Activated CD4-positive, alpha-beta T cell treated with anti-CD3 and anti-CD28 coated beads, Interleukin-2, Interleukin-6, amounts not matched to agents 100 ng/mL and 50 ng/mL, durations not matched to agents 16 hours and 8 hours (primary cell): ENCODE measurements at regions not wholly inside any gene's neighbourhood (a gene's known extent, or its start where the extent isn't known, plus 50 kb on each side); places are given as distances from the start of the nearest gene placed in this dataset.
"Not testable (repeated sequence)": the region's sequence is repeated elsewhere in the genome, so short reads cannot be mapped to it uniquely, and the experiment has no call there.

Experiments used
- DNase-seq: peaks from one replicate; pipeline ENCODE4 v3.0.0-alpha.2; 2020

DNA sequence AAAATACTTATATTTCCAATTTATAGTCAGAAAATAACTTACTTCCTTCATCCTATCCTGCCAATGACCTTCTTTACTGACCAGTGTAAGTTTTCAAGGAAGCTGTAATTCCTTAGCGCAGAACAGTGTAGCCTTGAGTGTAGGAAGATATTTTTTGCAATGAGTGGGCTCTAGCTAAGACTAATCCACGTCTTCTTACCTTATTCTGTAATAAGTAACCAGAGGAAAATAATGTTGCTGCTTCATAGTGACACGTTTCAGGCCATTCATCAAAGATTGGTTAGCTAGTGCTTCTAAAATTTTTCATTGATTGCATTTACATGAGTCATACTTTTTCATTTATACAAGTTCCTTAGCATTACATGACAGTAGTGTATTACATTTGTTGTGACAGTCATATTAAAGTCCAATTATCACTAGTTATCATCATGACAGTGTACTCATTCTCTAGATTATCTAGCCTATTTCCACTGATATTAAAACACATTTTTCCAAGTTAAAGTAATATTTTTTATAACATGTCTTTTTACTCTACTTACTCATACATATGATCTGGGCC, 403.8 kb upstream of the EPHA3 start:
- no peak for DNase-seq

- DNase-seq: no peak
These were observed 403.1 kb upstream of the EPHA3 start for GRCh38 chr3:88704338-88704737.

DNA sequence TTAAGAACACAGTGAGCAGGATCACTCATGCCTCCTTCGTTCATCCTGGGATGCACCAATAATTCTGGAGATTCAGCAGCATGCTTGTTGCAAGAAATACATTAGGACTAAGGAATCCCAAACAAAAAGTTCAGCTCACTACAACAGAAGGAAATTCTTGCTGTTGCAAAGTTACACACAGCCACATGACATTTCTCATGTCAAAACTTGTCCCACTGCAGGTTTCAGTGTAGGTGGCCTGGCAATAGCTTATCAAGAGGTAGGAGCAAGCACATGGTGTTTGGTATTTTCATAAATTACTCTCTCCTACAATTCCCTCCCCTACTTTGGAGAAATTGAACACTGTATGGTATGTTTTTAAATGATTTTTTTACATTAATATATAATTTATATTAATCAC, 399.6 kb upstream of the EPHA3 start:
- no peak for DNase-seq

DNA sequence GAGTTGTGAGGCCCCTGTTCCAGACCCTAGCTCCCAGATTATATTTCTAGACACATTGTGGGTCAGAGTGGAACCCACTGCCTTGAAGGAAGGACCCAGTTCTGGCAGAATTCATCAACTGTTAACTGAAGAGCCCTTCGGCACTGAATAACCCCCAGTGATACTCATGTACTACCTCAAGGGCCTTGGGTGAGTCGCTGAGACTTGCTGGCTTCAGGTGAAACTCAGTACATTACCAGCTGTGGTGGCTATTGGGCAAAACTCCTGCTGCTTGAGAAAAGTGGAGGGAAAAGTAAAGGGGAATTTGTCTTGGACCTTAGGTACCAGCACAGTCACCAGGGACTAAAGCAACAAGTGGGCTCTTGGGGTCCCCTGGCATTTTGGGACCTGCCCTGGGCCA, 394.9 kb upstream of the EPHA3 start:
- DNase-seq: no peak

GRCh38 chr3:88713233-88713691, 394.2 kb upstream of the EPHA3 start:
- DNase-seq: no peak

DNA sequence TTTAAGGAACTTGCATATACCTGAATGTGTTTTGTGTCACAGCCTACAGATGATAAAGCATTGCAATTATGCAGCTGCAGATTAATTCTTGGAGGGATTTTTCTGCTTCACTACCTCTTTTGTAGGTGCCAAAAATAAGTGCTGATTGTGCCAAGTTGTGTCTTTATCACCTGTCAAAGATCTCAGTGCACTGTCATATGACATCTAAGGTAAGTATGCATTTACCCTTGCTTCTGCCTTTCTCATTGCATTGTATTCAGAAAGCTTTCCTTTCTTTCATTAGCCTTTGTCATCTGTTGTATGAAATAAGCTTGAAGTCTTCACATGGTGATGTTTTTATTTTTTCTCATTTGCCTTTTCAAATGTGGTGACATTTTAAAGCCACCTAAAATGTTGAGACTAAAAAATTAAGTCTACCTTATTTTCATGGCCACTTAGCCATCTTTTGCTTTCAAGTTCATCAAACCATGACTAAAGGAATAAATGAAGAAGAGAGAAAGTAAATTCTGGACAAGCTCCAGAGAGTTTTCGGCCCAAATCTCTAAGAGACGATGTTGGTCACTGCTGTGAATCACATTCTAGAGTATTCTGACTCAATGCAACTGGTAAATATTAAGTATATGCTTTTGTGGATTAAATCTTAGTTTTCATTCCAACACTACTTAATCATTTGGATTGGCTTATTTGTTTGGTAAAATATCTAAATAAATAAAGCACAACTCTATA, 381.8 kb upstream of the EPHA3 start:
- no peak for DNase-seq

GRCh38 chr3:88732186-88732585, 375.2 kb upstream of the EPHA3 start:
- DNase-seq: no peak

- DNase-seq: no peak
These were observed 365.3 kb upstream of the EPHA3 start for GRCh38 chr3:88742106-88742505.

DNA sequence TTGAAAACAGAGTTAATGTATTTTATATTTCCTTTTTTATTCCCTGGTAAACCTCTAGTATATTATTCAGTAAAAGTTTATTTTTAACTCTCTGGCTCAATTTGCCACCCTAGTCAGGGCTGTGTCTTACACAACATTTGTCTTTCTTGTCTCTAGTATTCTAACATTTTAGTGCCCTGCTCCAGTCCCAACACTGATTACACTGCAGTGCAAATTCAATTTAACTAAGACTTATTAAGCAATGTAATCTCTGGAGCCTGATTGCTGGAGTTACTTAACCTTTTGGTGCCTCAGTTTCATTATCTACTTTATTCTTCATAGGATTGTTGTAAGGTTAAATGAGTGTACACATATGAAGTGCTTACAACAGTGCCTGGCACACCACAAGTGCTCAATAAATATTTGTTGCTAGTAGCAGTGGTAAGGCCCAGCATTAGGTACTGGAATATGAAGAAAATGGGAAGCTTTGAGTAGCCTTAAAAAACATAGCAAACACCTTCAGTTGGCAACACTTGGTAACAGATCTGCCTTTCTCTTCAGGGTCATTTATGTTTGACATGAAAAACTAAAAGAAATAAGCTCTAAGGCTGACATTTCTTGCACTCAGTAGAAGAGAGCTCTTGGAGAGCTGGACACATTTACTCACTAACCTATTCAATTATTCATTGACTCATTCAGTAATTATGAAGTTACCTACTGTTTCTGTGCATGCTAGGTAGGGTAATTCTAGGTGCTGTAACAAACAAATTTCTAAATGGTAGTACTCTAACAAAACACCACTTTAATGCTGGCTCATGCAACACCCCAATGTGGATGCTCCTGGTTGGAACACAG, 364.5 kb upstream of the EPHA3 start:
- DNase-seq: no peak

DNA sequence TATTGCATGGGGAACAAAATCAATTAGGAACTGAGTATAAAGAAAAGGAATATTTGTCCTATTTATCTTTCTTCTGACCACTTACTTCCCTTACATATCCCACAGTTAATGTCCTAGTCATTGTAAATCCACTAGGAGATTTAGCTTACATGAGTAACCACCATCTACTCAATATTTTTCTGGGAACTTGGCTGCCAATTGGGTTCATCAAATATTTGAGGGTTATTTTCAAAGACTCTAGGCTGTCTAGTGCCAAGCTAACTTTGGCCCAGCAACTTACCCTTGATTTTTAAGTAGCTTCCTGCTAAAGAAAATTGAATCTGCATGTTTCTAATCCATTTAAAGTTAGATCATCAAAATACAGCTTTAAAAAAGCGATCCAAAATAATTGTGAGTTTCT, 362.5 kb upstream of the EPHA3 start:
- no peak for DNase-seq

GRCh38 chr3:88747145-88747544, 360.3 kb upstream of the EPHA3 start:
- DNase-seq: not testable (repeated sequence)

DNA sequence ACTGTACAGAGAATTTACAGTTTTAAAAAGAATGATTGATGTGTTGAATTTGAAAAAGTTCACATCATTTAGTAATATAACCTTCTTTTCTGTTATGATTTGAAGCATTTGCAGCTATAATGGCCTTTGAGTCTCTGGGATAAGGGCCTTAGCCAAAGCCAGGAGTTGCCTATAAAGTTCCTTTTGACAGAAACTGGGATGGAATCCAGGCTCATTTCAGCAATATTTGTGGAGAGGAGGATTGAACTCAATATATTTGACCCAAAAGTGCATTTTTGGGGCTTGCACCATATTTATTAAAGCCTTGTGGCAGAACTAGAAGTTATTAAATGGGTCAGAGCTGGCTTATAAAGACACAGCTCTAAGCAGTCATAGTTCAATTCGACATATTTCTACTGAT, 348.7 kb upstream of the EPHA3 start:
- no peak for DNase-seq

- DNase-seq: no peak
These were observed 339.7 kb upstream of the EPHA3 start for GRCh38 chr3:88767746-88768145.

GRCh38 chr3:88773766-88774165, 333.7 kb upstream of the EPHA3 start:
- DNase-seq: no peak

GRCh38 chr3:88775026-88775690, 332.3 kb upstream of the EPHA3 start:
- no peak for DNase-seq

GRCh38 chr3:88779482-88779881, 327.9 kb upstream of the EPHA3 start:
- no peak for DNase-seq

- DNase-seq: no peak
These were observed 322.5 kb upstream of the EPHA3 start for GRCh38 chr3:88784925-88785324.

GRCh38 chr3:88785841-88786240, 321.6 kb upstream of the EPHA3 start:
- DNase-seq: no peak

DNA sequence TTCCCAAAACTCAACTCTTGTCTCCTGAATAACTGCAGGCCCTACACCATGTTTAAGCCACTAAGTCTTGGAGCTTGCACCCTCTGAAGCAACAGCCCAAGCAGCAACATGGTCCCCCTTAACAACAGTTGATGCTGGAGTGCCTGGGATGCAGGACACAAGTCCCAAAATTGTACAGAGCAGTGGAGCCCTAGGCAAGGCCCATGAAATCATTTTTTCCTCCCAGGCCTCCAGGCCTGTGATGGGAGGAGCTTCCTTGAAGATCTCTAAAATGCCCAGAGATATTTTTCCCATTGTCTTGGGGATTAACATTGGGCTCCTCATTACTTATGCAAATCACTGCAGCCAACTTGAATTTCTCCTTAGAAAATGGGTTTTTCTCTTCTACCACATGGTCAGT, 311.9 kb upstream of the EPHA3 start:
- DNase-seq: no peak

DNA sequence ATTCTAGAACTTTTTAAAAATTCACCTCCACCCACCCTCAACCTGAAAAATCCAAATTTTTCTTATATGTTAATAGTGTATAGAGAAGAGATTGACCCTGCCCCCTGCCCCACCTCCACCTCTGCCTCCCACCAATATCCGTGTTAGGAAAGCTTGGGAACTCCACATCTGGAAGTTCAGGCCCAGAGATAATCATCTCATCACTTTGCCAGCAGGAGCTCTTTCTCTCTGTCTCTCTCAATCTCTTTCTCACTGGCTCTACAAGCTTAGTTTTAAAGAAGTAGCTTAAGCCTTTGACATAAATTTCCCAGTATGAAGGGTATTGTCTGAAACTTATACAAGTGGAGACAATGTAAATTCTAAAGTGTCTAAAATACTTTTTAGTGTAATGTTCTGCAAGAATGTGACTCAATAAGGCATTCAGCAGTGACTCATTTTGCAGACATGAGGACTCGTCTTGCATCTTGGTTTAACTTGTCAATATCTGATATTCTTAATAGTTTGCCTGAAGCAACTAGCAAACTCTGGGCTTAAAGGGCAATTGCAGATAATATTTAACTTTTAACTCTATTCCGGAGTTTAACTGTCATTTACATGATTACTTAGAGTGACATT, 299.8 kb upstream of the EPHA3 start:
- no peak for DNase-seq

- DNase-seq: no peak
These were observed 297.4 kb upstream of the EPHA3 start for GRCh38 chr3:88809993-88810392.

- no peak for DNase-seq
These were observed 297.0 kb upstream of the EPHA3 start for GRCh38 chr3:88810455-88810854.

- DNase-seq: no peak
These were observed 296.3 kb upstream of the EPHA3 start for GRCh38 chr3:88811096-88811495.
